PC-9 (cell line): ENCODE measurements at regions not wholly inside any gene's neighbourhood (a gene's known extent, or its start where the extent isn't known, plus 50 kb on each side); places are given as distances from the start of the nearest gene placed in this dataset.
"Not testable (repeated sequence)": the region's sequence is repeated elsewhere in the genome, so short reads cannot be mapped to it uniquely, and the experiment has no call there.

Experiments used
- BruUV-seq: library from RNA; stranded (reverse); fragments of 400-500 nt; replicated peaks from 2 replicates; lab custom pipeline; 2021; lab: Mats Ljungman, UMichigan
- CTCF ChIA-PET: fragments of 300-600 bp; sonication (Branson Sonifier 250); formaldehyde crosslinking; loops from one replicate; lab custom pipeline; 2022; ENCODE audit warnings: antibody characterized with exemption; lab: Charles Lee
- POLR2A ChIA-PET: fragments of 300-600 bp; sonication (Branson Sonifier 250); formaldehyde crosslinking; loops from one replicate; lab custom pipeline; 2022; ENCODE audit warnings: antibody characterized with exemption; ENCODE audit not compliant: unreplicated experiment; lab: Charles Lee
- DNase-seq, 2 experiments: peaks; one replicate each; pipeline versions ENCODE4 v3.0.0 to v3.0.0-alpha.2; 2015 to 2022; ENCODE audit warnings: mixed read lengths in 1 of 2
- H2AFZ ChIP-seq: fragments of 200-600 bp; sonication (generic); 2 replicates; pipeline ENCODE4 v1.8.1; 2017; ENCODE audit warnings: antibody characterized with exemption
- H3F3A ChIP-seq: fragments of 200-600 bp; sonication (generic); 2 replicates; pipeline ENCODE4 v1.8.1; 2017; ENCODE audit warnings: antibody characterized with exemption, mild to moderate bottlenecking, low read depth; ENCODE audit not compliant: insufficient read depth
- H3K27ac ChIP-seq: fragments of 200-600 bp; sonication (generic); 2 replicates; pipeline ENCODE4 v1.6.1; 2016; ENCODE audit warnings: mixed run types
- H3K27me3 ChIP-seq: fragments of 200-600 bp; sonication (generic); 2 replicates; pipeline ENCODE4 v1.6.1; 2016; ENCODE audit warnings: low read depth, mixed run types; ENCODE audit not compliant: insufficient read depth
- H3K36me3 ChIP-seq: fragments of 200-600 bp; sonication (generic); 2 replicates; pipeline ENCODE4 v1.6.1; 2016; ENCODE audit warnings: low read depth, mixed run types
- H3K4me1 ChIP-seq: fragments of 200-600 bp; sonication (generic); replicated peaks from 2 replicates; pipeline ENCODE4 v1.6.1; 2016; ENCODE audit warnings: mixed run types; ENCODE audit not compliant: insufficient read depth
- H3K4me2 ChIP-seq: fragments of 200-600 bp; sonication (generic); 2 replicates; pipeline ENCODE4 v1.6.1; 2017; ENCODE audit warnings: mixed run types
- H3K4me3 ChIP-seq: fragments of 200-600 bp; sonication (generic); 2 replicates; pipeline ENCODE4 v1.6.1; 2016; ENCODE audit warnings: mixed run types
- H3K79me2 ChIP-seq: fragments of 200-600 bp; sonication (generic); 2 replicates; pipeline ENCODE4 v1.6.1; 2017; ENCODE audit warnings: low read depth, mixed run types
- H3K9me2 ChIP-seq: fragments of 200-600 bp; sonication (generic); 2 replicates; pipeline ENCODE4 v1.8.1; 2017; ENCODE audit warnings: mild to moderate bottlenecking; ENCODE audit not compliant: insufficient read depth
- H3K9me3 ChIP-seq: fragments of 200-600 bp; sonication (generic); 2 replicates; pipeline ENCODE4 v1.8.1; 2016; ENCODE audit warnings: low read depth; ENCODE audit not compliant: insufficient read depth
- H4K20me1 ChIP-seq: fragments of 200-600 bp; sonication (generic); 2 replicates; pipeline ENCODE4 v1.8.1; 2017; ENCODE audit not compliant: insufficient read depth
- EZH2 ChIP-seq: fragments of 200-600 bp; sonication (generic); IDR thresholded peaks from 2 replicates; pipeline ENCODE4 v1.8.0; 2017; ENCODE audit warnings: antibody characterized with exemption, low read depth
- intact Hi-C: fragments of 100-400 bp; cut with micrococcal nuclease; formaldehyde crosslinking; loops from one replicate; pipeline ENCODE4 v1.10.0; 2022; ENCODE audit not compliant: unreplicated experiment
- TF ChIP-seq, protein P1 (sequence below): fragments of 200-600 bp; sonication (generic); conservative IDR thresholded peaks from 2 replicates; pipeline ENCODE4 v1.6.1; 2017; ENCODE audit warnings: mixed run types, antibody characterized with exemption, mild to moderate bottlenecking, moderate library complexity

DNA sequence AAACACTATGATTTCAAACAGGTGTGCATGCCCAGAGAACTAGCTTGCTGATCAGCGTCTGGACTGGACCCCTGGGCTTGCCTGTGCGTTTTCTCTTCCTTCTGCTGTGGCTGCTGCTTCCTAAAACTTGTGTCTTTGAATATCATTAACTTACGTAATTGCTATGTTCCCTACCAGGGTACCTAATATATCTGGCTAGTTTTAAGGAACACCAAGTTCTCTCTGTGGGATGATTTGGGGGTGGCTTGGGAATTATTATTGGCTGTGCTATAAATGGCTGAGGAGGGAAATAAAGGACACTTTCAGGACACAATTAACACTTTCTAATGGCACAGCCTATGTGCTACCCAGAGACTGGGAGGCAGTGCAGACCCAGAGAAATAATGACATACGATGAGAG, 606.0 kb upstream of the RBFOX1 start:
- CTCF ChIA-PET = no interaction called here
- no TSS peak for BruUV-seq
- Histone ChIP-seq H2AFZ (no peak overlapping the region), H3K9me2 (no peaks in the 10 kb centered on the region), H3K79me2 (no peaks in the 10 kb centered on the region), H3K4me1 (no peaks in the 10 kb centered on the region), H3K27ac (no peak overlapping the region), H3K36me3 (no peaks in the 10 kb centered on the region), H3K4me2 (no peak overlapping the region), H3F3A (no peaks in the 10 kb centered on the region), H3K27me3 (peaks cover 8% of the 10 kb centered on the region; the same call in 1 of the 2 replicates), H3K4me3 (no peak overlapping the region), H4K20me1 (no peaks in the 10 kb centered on the region), H3K9me3 (no peaks in the 10 kb centered on the region)
- no peak for TF ChIP-seq EZH2
- TF ChIP-seq, protein P1, sequence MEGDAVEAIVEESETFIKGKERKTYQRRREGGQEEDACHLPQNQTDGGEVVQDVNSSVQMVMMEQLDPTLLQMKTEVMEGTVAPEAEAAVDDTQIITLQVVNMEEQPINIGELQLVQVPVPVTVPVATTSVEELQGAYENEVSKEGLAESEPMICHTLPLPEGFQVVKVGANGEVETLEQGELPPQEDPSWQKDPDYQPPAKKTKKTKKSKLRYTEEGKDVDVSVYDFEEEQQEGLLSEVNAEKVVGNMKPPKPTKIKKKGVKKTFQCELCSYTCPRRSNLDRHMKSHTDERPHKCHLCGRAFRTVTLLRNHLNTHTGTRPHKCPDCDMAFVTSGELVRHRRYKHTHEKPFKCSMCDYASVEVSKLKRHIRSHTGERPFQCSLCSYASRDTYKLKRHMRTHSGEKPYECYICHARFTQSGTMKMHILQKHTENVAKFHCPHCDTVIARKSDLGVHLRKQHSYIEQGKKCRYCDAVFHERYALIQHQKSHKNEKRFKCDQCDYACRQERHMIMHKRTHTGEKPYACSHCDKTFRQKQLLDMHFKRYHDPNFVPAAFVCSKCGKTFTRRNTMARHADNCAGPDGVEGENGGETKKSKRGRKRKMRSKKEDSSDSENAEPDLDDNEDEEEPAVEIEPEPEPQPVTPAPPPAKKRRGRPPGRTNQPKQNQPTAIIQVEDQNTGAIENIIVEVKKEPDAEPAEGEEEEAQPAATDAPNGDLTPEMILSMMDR = no peak
- no peak for DNase-seq
- intact Hi-C loops = no loop called here
- POLR2A ChIA-PET = no interaction called here

DNA sequence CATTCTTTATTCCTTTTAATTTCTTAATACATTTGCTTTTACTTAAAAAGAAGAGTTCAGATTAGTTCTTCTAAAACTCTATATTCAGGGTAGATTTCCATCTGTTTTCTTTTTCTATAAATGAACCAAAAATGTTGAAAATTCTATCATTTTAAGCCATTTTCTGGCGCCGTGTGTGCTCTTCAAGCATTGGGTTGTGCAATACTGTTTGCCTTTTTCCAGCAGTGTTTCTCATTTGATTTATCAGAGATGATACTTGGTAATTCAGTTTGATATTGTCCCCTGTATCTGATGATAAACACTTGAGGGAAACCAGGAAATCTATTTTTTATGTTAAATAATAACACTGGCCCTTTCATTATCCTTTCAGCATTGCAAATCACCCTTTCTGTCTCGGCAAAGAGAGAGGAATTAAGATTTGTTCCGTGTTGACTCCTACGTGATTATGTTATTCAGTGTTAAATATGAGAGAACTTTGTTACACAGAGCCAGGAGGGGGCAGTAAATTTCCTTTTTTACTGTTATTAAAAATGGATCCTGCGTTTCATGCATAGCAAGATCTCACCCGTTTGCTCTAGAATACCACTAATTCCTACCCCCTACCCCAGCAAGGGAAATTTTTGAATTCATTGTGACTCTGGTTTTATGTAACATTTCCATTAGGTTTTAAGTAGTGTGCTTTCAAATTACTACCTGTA, 606.9 kb upstream of the RBFOX1 start:
- peaks cover 8% of the 10 kb centered on the region; the same call in 1 of the 2 replicates for H3K27me3 ChIP-seq
- no peak overlapping the region for H2AFZ ChIP-seq
- no peaks in the 10 kb centered on the region for H3K9me2 ChIP-seq
- BruUV-seq = no TSS peak
- no peaks in the 10 kb centered on the region for H3K4me1 ChIP-seq
- no peak overlapping the region for H3K27ac ChIP-seq
- no peaks in the 10 kb centered on the region for H3K36me3 ChIP-seq
- intact Hi-C loops = no loop called here
- ChIA-PET POLR2A (no interaction called here), CTCF (no interaction called here)
- H3F3A ChIP-seq = no peaks in the 10 kb centered on the region
- no peaks in the 10 kb centered on the region for H4K20me1 ChIP-seq
- TF ChIP-seq, protein P1 = peak; percentile 22; the same call in 1 of the 2 replicates
- TF ChIP-seq EZH2 = no peak
- no peak for DNase-seq
- no peak overlapping the region for H3K4me2 ChIP-seq
- H3K4me3 ChIP-seq = no peak overlapping the region
- no peaks in the 10 kb centered on the region for H3K9me3 ChIP-seq
- no peaks in the 10 kb centered on the region for H3K79me2 ChIP-seq

DNA sequence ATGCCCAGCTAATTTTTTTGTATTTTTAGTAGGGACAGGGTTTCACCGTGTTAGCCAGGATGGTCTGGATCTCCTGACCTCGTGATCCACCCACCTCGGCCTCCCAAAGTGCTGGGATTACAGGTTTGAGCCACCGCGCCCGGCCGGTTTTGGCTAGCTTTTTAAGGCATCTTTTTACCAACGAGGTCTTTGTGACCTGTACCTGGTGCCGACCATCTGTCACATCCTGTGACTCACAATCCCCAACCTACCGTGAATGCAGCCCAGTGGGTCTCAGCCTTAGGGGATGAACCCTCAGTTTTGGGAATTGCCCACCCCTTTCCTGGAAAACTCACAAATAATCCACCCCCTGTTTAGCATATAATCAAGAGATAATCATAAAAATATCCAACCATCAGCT, 607.4 kb upstream of the RBFOX1 start:
- H3K4me2 ChIP-seq, BruUV-seq, H3K9me3 ChIP-seq, POLR2A ChIA-PET, H3K27ac ChIP-seq, H4K20me1 ChIP-seq, CTCF ChIA-PET, DNase-seq, H3K36me3 ChIP-seq, H3K4me1 ChIP-seq, H3K79me2 ChIP-seq, H3K4me3 ChIP-seq, H2AFZ ChIP-seq, intact Hi-C loops, H3F3A ChIP-seq, H3K27me3 ChIP-seq, H3K9me2 ChIP-seq: not testable (repeated sequence)

DNA sequence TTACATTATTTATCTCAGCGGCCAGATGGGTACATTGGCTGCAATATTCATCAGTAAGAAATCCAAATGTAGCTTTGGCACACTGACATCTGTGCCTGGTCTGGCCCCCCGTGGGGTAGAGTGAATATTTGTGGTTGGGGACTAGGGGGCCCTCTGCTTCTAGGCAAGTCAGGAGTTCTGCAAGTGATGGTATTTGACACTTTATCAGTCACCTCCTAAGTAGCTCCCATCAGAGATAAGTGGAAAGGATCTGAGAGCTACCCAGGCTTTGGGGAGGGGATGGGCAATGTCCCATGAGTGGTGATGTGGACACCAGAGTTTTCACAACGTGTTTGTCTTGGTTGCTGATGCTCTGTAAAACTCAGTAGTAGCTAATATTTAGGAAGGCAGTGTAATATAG, 609.9 kb upstream of the RBFOX1 start:
- H3K4me1 ChIP-seq = no peaks in the 10 kb centered on the region
- TF ChIP-seq, protein P1 = no peak
- no peak for TF ChIP-seq EZH2
- H4K20me1 ChIP-seq = no peaks in the 10 kb centered on the region
- H3K36me3 ChIP-seq = no peaks in the 10 kb centered on the region
- no TSS peak for BruUV-seq
- no peaks in the 10 kb centered on the region; the same call in 1 of the 2 replicates for H3K27me3 ChIP-seq
- no peak for DNase-seq
- no peak overlapping the region for H3K4me2 ChIP-seq
- no peak overlapping the region for H2AFZ ChIP-seq
- no peak overlapping the region for H3K4me3 ChIP-seq
- H3K9me2 ChIP-seq = no peaks in the 10 kb centered on the region
- no peaks in the 10 kb centered on the region for H3K9me3 ChIP-seq
- H3K79me2 ChIP-seq = no peaks in the 10 kb centered on the region
- ChIA-PET CTCF (no interaction called here), POLR2A (no interaction called here)
- no peak overlapping the region for H3K27ac ChIP-seq
- intact Hi-C loops = no loop called here
- H3F3A ChIP-seq = no peaks in the 10 kb centered on the region
